GM23338 (cell line): ENCODE measurements at regions not wholly inside any gene's neighbourhood (a gene's known extent, or its start where the extent isn't known, plus 50 kb on each side); places are given as distances from the start of the nearest gene placed in this dataset.

Experiments
- ATAC-seq: fragments of 200-7000 bp; cut with Tn5 transposase; 3 replicates; pipeline ENCODE4 v1.9.1; 2020
- DNase-seq: peaks from one replicate; pipeline ENCODE4 v3.0.0-alpha.2; 2015; ENCODE audit warnings: low spot score
- H2AFZ ChIP-seq: fragments of 200-600 bp; sonication (generic); 2 replicates; pipeline ENCODE4 v1.8.0; 2016; ENCODE audit warnings: antibody characterized with exemption, mild to moderate bottlenecking, moderate library complexity
- H3F3A ChIP-seq: fragments of 200-600 bp; sonication (generic); replicated peaks from 2 replicates; pipeline ENCODE4 v1.8.0; 2017; ENCODE audit warnings: antibody characterized with exemption, mixed run types, low read depth
- H3K27ac ChIP-seq: fragments of 200-600 bp; sonication (generic); 2 replicates; pipeline ENCODE4 v1.6.1; 2016; ENCODE audit warnings: low read depth
- H3K27me3 ChIP-seq: fragments of 200-600 bp; sonication (generic); 2 replicates; pipeline ENCODE4 v1.8.0; 2016; ENCODE audit warnings: mild to moderate bottlenecking, mixed run types, moderate library complexity; ENCODE audit not compliant: insufficient read depth
- H3K36me3 ChIP-seq: fragments of 200-600 bp; sonication (generic); 2 replicates; pipeline ENCODE4 v1.8.0; 2016; ENCODE audit warnings: mild to moderate bottlenecking; ENCODE audit not compliant: insufficient read depth
- H3K4me1 ChIP-seq: fragments of 200-600 bp; sonication (generic); 2 replicates; pipeline ENCODE4 v1.8.0; 2016; ENCODE audit warnings: mild to moderate bottlenecking, moderate library complexity; ENCODE audit not compliant: insufficient read depth
- H3K4me2 ChIP-seq: fragments of 200-600 bp; sonication (generic); 2 replicates; pipeline ENCODE4 v1.7.1; 2017; ENCODE audit warnings: mixed run types
- H3K4me3 ChIP-seq: fragments of 200-600 bp; sonication (generic); 2 replicates; pipeline ENCODE4 v1.6.1; 2016; ENCODE audit warnings: mixed run types
- H3K79me2 ChIP-seq: fragments of 200-600 bp; sonication (generic); replicated peaks from 2 replicates; pipeline ENCODE4 v1.8.0; 2017; ENCODE audit warnings: mild to moderate bottlenecking; ENCODE audit not compliant: insufficient read depth
- H3K9me2 ChIP-seq: fragments of 200-600 bp; sonication (generic); 2 replicates; pipeline ENCODE4 v1.8.0; 2017; ENCODE audit not compliant: insufficient read depth
- H4K20me1 ChIP-seq: fragments of 200-600 bp; sonication (generic); replicated peaks from 2 replicates; pipeline ENCODE4 v1.8.0; 2017; ENCODE audit warnings: mild to moderate bottlenecking; ENCODE audit not compliant: insufficient read depth
- H3K27ac Mint-ChIP-seq: 2 replicates; pipeline ENCODE4 v1.8.0; 2020; ENCODE audit warnings: inconsistent platforms, mild to moderate bottlenecking, moderate library complexity, mixed read lengths
- H3K27me3 Mint-ChIP-seq: 3 replicates; pipeline ENCODE4 v1.8.0; 2022; ENCODE audit warnings: low read depth, mild to moderate bottlenecking, moderate library complexity, mixed read lengths, inconsistent platforms; ENCODE audit not compliant: insufficient read depth, poor library complexity
- H3K36me3 Mint-ChIP-seq: 3 replicates; pipeline ENCODE4 v1.8.0; 2021; ENCODE audit warnings: low read depth, mild to moderate bottlenecking, inconsistent platforms, moderate library complexity, mixed read lengths
- H3K4me1 Mint-ChIP-seq: 3 replicates; pipeline ENCODE4 v1.8.0; 2020; ENCODE audit warnings: mild to moderate bottlenecking, inconsistent platforms, mixed read lengths
- H3K4me3 Mint-ChIP-seq: 3 replicates; pipeline ENCODE4 v1.8.0; 2021; ENCODE audit warnings: moderate library complexity, mild to moderate bottlenecking, inconsistent platforms, mixed read lengths
- H3K9me3 Mint-ChIP-seq: 3 replicates; pipeline ENCODE4 v1.8.0; 2020; ENCODE audit warnings: moderate library complexity, mild to moderate bottlenecking, inconsistent platforms, mixed read lengths
- NANOG ChIP-seq: IDR thresholded peaks from 2 replicates; pipeline ENCODE4 v1.6.1; 2016; ENCODE audit warnings: antibody characterized with exemption, borderline replicate concordance
- REST ChIP-seq: IDR thresholded peaks from one replicate; pipeline ENCODE4 v1.6.1; 2018; ENCODE audit warnings: antibody characterized with exemption; ENCODE audit not compliant: unreplicated experiment
- ZNF462 ChIP-seq: fragments of 250-450 bp; sonication (Bioruptor Pico); IDR thresholded peaks from 2 replicates; pipeline ENCODE4 v1.5.0; 2020; ENCODE audit warnings: mild to moderate bottlenecking, moderate library complexity

- H3K27ac ChIP-seq: no peak overlapping the region
- no peak for TF ChIP-seq NANOG
- no peak for TF ChIP-seq ZNF462
- TF ChIP-seq REST: no peak
- no peaks in the 10 kb centered on the region; the same call in 2 of the 3 replicates for H3K36me3 Mint-ChIP-seq
- no peak overlapping the region for H3K27ac Mint-ChIP-seq
- H3K9me2 ChIP-seq: no peaks in the 10 kb centered on the region
- no peak overlapping the region for H3K4me3 ChIP-seq
- DNase-seq (no peak), ATAC-seq (no peak)
- H4K20me1 ChIP-seq: no peaks in the 10 kb centered on the region
- peaks cover 6% of the 10 kb centered on the region; the same call in 2 of the 3 replicates for H3K9me3 Mint-ChIP-seq
- no peaks in the 10 kb centered on the region for H3K79me2 ChIP-seq
- H3K4me2 ChIP-seq: no peak overlapping the region
- no peaks in the 10 kb centered on the region for H3K27me3 Mint-ChIP-seq
- H3K27me3 ChIP-seq: no peaks in the 10 kb centered on the region
- no peak overlapping the region for H2AFZ ChIP-seq
- no peaks in the 10 kb centered on the region for H3K4me1 Mint-ChIP-seq
- H3K4me3 Mint-ChIP-seq: no peak overlapping the region
- no peaks in the 10 kb centered on the region for H3F3A ChIP-seq
- no peaks in the 10 kb centered on the region for H3K4me1 ChIP-seq
- H3K36me3 ChIP-seq: no peaks in the 10 kb centered on the region
These were observed 321.5 kb upstream of the FSIP2 start for GRCh38 chr2:185417111-185417510.
